ENCODE measurements at regions not wholly inside any gene's neighbourhood (a gene's known extent, or its start where the extent isn't known, plus 50 kb on each side); places are given as distances from the start of the nearest gene placed in this dataset.
A peak's percentile ranks its signal among the peaks of the same experiment; 100 is the strongest.

GRCh38 chr6:140623498-140623897, 1249.0 kb upstream of the CITED2 start:
- no peaks in the 10 kb centered on the region; the same call in 1 of the 2 replicates for H3K4me1 ChIP-seq
- H3K4me3 ChIP-seq, result no peak overlapping the region
- peak in 1 of 2 experiments; percentile 23 for DNase-seq
- peak overlapping the region; percentile 15; the same call in 1 of the 2 replicates for H3K27ac ChIP-seq
- peaks cover 4% of the 10 kb centered on the region for H3K9me3 ChIP-seq (replicated peaks)
- no peaks in the 10 kb centered on the region for H3K36me3 ChIP-seq
- no peaks in the 10 kb centered on the region for H3K27me3 ChIP-seq

GRCh38 chr6:140620496-140620895, 1246.0 kb upstream of the CITED2 start:
- no peaks in the 10 kb centered on the region for H3K9me3 ChIP-seq (replicated peaks)
- no peaks in the 10 kb centered on the region for H3K36me3 ChIP-seq
- no peak overlapping the region for H3K27ac ChIP-seq
- H3K4me3 ChIP-seq, result no peak overlapping the region
- no peaks in the 10 kb centered on the region; the same call in 1 of the 2 replicates for H3K4me1 ChIP-seq
- DNase-seq, result no peak
- H3K27me3 ChIP-seq, result no peaks in the 10 kb centered on the region

GRCh38 chr6:140609956-140610355, 1235.5 kb upstream of the CITED2 start:
- Histone ChIP-seq H3K27ac (no peak overlapping the region), H3K4me1 (no peaks in the 10 kb centered on the region), H3K9me3 (replicated peaks) (no peaks in the 10 kb centered on the region), H3K36me3 (no peaks in the 10 kb centered on the region), H3K27me3 (no peaks in the 10 kb centered on the region), H3K4me3 (no peak overlapping the region)
- no peak for DNase-seq

- no peak overlapping the region for H3K27ac ChIP-seq
- H3K4me3 ChIP-seq, result no peak overlapping the region
- DNase-seq, result no peak
- H3K9me3 ChIP-seq (replicated peaks), result no peaks in the 10 kb centered on the region
- no peaks in the 10 kb centered on the region for H3K4me1 ChIP-seq
- H3K36me3 ChIP-seq, result no peaks in the 10 kb centered on the region
- no peaks in the 10 kb centered on the region for H3K27me3 ChIP-seq
Measured at GRCh38 chr6:140609321-140609720, 1234.9 kb upstream of the CITED2 start.

- no peak for DNase-seq
- Histone ChIP-seq H3K36me3 (no peaks in the 10 kb centered on the region), H3K27ac (no peak overlapping the region), H3K4me3 (no peak overlapping the region), H3K9me3 (replicated peaks) (no peaks in the 10 kb centered on the region), H3K27me3 (no peaks in the 10 kb centered on the region), H3K4me1 (no peaks in the 10 kb centered on the region)
Measured at GRCh38 chr6:140604786-140605185, 1230.3 kb upstream of the CITED2 start.

- H3K4me1 ChIP-seq, result no peaks in the 10 kb centered on the region
- no peak overlapping the region for H3K4me3 ChIP-seq
- H3K27me3 ChIP-seq, result no peaks in the 10 kb centered on the region
- no peak for DNase-seq
- no peaks in the 10 kb centered on the region for H3K36me3 ChIP-seq
- H3K27ac ChIP-seq, result no peak overlapping the region
- no peaks in the 10 kb centered on the region for H3K9me3 ChIP-seq (replicated peaks)
Measured at GRCh38 chr6:140602431-140603248, 1228.2 kb upstream of the CITED2 start.

GRCh38 chr6:140601021-140601808, 1226.8 kb upstream of the CITED2 start:
- no peak for DNase-seq
- H3K36me3 ChIP-seq, result no peaks in the 10 kb centered on the region
- no peaks in the 10 kb centered on the region for H3K9me3 ChIP-seq (replicated peaks)
- H3K4me1 ChIP-seq, result no peaks in the 10 kb centered on the region
- H3K4me3 ChIP-seq, result no peak overlapping the region
- H3K27ac ChIP-seq, result no peak overlapping the region
- H3K27me3 ChIP-seq, result no peaks in the 10 kb centered on the region

- DNase-seq, result no peak
- H3K9me3 ChIP-seq (replicated peaks), result no peaks in the 10 kb centered on the region
- no peak overlapping the region for H3K27ac ChIP-seq
- H3K4me3 ChIP-seq, result no peak overlapping the region
- H3K27me3 ChIP-seq, result no peaks in the 10 kb centered on the region
- no peaks in the 10 kb centered on the region for H3K36me3 ChIP-seq
- no peaks in the 10 kb centered on the region for H3K4me1 ChIP-seq
Measured at GRCh38 chr6:140599916-140600315, 1225.5 kb upstream of the CITED2 start.

GRCh38 chr6:140597181-140597580, 1222.7 kb upstream of the CITED2 start:
- Histone ChIP-seq H3K4me1 (no peaks in the 10 kb centered on the region), H3K36me3 (no peaks in the 10 kb centered on the region), H3K27me3 (no peaks in the 10 kb centered on the region), H3K9me3 (replicated peaks) (no peaks in the 10 kb centered on the region), H3K27ac (no peak overlapping the region), H3K4me3 (no peak overlapping the region)
- DNase-seq, result no peak

GRCh38 chr6:140594806-140595128, 1220.3 kb upstream of the CITED2 start:
- Histone ChIP-seq H3K27ac (no peak overlapping the region), H3K9me3 (replicated peaks) (no peaks in the 10 kb centered on the region), H3K4me1 (no peaks in the 10 kb centered on the region), H3K27me3 (no peaks in the 10 kb centered on the region), H3K4me3 (no peak overlapping the region), H3K36me3 (no peaks in the 10 kb centered on the region)
- DNase-seq, result no peak

GRCh38 chr6:140592877-140593276, 1218.4 kb upstream of the CITED2 start:
- H3K9me3 ChIP-seq (replicated peaks), result no peaks in the 10 kb centered on the region
- no peaks in the 10 kb centered on the region for H3K27me3 ChIP-seq
- no peak overlapping the region for H3K27ac ChIP-seq
- H3K36me3 ChIP-seq, result no peaks in the 10 kb centered on the region
- no peak overlapping the region for H3K4me3 ChIP-seq
- no peaks in the 10 kb centered on the region for H3K4me1 ChIP-seq
- DNase-seq, result no peak

- H3K9me3 ChIP-seq (replicated peaks), result no peaks in the 10 kb centered on the region
- no peaks in the 10 kb centered on the region for H3K4me1 ChIP-seq
- H3K4me3 ChIP-seq, result no peak overlapping the region
- no peak for DNase-seq
- no peak overlapping the region for H3K27ac ChIP-seq
- no peaks in the 10 kb centered on the region for H3K27me3 ChIP-seq
- H3K36me3 ChIP-seq, result no peaks in the 10 kb centered on the region
Measured at GRCh38 chr6:140590641-140591040, 1216.2 kb upstream of the CITED2 start.

GRCh38 chr6:140586426-140587061, 1212.1 kb upstream of the CITED2 start:
- Histone ChIP-seq H3K4me3 (no peak overlapping the region), H3K27ac (no peak overlapping the region), H3K27me3 (no peaks in the 10 kb centered on the region), H3K36me3 (no peaks in the 10 kb centered on the region), H3K9me3 (replicated peaks) (no peaks in the 10 kb centered on the region), H3K4me1 (no peaks in the 10 kb centered on the region)
- no peak for DNase-seq

- H3K27ac ChIP-seq, result no peak overlapping the region
- no peak overlapping the region for H3K4me3 ChIP-seq
- DNase-seq, result no peak
- H3K4me1 ChIP-seq, result no peaks in the 10 kb centered on the region; the same call in 1 of the 2 replicates
- no peaks in the 10 kb centered on the region; the same call in 1 of the 2 replicates for H3K9me3 ChIP-seq (replicated peaks)
- H3K36me3 ChIP-seq, result no peaks in the 10 kb centered on the region
- H3K27me3 ChIP-seq, result no peaks in the 10 kb centered on the region
Measured at GRCh38 chr6:140581601-140582000, 1207.2 kb upstream of the CITED2 start.

GRCh38 chr6:140579918-140580317, 1205.5 kb upstream of the CITED2 start:
- Histone ChIP-seq H3K27me3 (no peaks in the 10 kb centered on the region), H3K9me3 (replicated peaks) (no peaks in the 10 kb centered on the region; the same call in 1 of the 2 replicates), H3K4me1 (no peaks in the 10 kb centered on the region; the same call in 1 of the 2 replicates), H3K36me3 (no peaks in the 10 kb centered on the region), H3K27ac (no peak overlapping the region), H3K4me3 (no peak overlapping the region)
- DNase-seq, result no peak

All from SJCRH30 (cell line).